GM12874 (cell line): ENCODE measurements at regions not wholly inside any gene's neighbourhood (a gene's known extent, or its start where the extent isn't known, plus 50 kb on each side); places are given as distances from the start of the nearest gene placed in this dataset.

Source experiments
- TF ChIP-seq, protein P1 (sequence below): IDR thresholded peaks from 2 replicates; pipeline ENCODE4 v1.5.1; 2011; ENCODE audit warnings: low read depth, mild to moderate bottlenecking, control low read depth, low read length, moderate library complexity; ENCODE audit not compliant: insufficient read depth

DNA sequence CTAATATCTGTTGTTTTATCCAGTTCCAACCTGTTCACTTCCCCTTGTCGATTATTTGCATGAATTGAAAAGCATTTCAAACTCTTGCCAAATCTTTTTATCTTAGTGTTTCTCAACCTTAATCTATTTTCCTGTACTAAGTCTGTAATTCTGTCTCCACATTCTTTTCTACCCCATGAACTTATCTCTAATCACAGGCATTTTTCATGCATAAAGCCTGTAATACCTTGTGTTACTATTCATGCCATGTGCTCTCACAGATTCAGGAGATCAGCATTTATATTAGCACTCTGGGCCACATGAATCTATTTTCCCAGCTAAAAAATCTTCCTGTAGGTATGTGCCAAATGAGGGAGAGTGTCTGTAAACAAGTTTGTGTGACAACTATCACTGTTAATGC lies 1360.9 kb downstream of the STIM2 start:
- TF ChIP-seq, protein P1, sequence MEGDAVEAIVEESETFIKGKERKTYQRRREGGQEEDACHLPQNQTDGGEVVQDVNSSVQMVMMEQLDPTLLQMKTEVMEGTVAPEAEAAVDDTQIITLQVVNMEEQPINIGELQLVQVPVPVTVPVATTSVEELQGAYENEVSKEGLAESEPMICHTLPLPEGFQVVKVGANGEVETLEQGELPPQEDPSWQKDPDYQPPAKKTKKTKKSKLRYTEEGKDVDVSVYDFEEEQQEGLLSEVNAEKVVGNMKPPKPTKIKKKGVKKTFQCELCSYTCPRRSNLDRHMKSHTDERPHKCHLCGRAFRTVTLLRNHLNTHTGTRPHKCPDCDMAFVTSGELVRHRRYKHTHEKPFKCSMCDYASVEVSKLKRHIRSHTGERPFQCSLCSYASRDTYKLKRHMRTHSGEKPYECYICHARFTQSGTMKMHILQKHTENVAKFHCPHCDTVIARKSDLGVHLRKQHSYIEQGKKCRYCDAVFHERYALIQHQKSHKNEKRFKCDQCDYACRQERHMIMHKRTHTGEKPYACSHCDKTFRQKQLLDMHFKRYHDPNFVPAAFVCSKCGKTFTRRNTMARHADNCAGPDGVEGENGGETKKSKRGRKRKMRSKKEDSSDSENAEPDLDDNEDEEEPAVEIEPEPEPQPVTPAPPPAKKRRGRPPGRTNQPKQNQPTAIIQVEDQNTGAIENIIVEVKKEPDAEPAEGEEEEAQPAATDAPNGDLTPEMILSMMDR = no peak

DNA sequence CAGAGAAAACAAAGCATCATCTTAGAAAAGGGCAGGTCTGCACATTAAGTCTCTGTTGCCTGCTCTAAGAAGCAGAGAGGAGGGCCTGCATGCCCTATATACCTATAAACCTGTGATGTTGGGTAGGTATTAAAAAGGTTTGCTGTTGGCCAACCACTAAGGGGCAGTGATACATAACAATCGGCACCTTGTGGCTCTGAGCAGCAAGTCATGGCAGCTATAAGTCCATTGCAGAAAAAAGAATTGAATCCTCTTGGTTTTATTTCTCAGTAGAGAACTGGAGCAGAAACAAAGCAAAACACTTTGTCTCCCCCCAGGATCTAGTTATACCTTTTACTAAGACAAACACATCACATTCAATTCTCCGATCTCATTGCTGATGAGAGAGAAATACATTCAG lies 1364.4 kb downstream of the STIM2 start:
- TF ChIP-seq, protein P1 = no peak

DNA sequence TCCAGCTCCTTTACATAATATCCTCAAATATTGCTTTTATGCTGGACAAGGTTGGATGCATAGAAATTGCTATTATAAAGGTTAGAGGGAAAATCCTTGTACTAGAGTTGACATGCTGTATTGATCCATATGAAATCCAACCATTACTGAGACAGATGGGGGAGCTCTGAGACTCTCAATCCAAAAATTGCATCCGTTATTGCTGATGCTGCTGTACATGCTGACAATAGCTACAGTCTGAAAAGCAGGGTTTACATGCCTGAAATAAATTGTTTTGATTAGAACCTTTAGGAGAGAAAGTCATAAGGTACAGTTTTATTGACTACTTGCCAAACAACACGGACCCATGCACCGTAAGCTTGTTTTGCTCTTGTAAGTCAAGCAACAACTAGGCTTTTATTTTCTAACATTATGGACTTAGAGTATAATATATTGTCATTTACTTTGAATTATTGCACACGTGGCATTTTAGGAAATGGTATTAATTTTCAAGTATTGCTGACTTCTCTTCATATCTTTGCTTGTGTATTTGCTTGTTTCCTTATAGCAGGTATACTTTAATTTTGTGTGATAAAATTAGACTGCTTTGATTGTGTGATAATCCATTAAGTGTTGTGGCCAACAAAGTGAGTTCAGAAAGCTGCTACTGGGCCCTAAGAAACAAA lies 1365.2 kb downstream of the STIM2 start:
- TF ChIP-seq, protein P1 = no peak

DNA sequence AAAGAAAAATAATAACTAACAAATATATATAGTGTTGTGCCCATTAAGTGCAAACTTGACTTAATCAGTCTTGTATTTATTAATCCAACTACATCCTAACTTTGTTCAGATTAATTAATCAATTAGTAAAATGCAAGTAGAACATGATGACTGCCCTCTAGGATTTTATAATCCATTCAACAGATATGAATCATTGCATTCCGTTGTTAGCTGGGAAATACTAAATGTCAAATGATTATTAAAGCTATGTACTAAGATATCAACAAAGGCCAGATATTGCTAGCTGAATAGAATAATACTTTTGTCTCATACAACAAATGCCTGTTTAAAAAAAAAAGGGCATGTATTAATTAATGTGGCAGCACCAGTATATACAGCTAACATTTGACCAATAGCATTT lies 1366.3 kb downstream of the STIM2 start:
- TF ChIP-seq, protein P1 = no peak

DNA sequence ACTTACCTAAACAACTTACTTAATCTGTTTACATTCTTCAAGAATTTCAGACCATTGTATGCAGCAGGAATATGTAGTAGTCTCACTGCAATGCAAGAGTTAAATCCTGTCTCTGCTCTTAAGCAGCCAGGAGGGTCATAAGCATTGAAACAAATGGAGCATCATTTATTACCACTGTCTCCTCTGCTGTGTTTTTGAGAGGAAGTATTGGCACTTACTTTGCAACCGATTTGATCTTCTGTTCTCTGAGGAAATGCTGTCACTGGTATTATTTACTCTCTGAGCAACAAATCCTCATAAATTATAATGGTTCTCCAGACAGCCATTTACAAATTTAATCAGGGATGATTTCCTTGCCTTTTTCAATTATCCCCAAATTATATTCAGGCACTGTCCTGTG lies 1367.1 kb downstream of the STIM2 start:
- TF ChIP-seq, protein P1 = no peak

DNA sequence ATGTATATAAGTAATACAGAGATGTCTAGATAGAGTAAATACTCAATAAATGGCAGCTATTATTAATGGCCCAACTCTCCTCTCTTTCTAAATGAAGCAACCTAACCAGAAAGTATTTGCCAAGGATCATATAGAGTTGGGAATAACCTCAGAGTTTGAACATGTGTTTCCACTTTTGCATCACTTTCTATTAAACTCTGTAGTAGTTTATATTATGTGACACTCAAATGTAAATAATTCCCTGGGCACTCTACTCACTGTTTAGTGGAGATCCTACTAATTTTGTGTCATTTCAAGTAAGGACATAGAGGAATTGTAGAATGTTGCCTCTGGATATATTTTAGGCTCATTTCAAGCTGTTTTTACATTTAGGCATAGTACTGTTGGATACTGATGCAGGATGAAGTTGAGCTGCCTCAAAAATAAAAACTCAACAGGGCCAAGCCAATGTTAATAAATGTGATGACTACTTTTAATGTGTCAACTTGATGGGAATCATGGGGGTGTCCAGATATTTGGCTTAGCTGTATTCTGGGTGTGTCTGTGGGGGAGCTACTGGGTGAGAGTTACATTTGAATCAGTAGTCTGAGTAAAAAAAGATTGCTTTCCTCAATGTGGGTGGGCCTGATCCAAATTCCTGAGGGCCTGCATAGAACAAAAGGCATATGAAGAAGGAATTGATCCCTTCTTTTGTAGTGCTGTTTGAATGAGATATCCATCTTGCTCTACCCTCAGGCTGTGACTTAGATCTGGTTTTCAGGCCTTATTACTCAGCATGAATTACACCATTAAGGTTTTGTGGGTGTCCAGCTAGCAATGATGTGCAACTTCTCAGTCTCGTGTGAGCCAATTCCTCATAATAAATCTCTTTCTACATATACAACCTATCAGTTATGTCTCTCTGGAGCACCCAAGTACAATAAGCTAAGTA lies 1368.2 kb downstream of the STIM2 start:
- TF ChIP-seq, protein P1 = no peak

DNA sequence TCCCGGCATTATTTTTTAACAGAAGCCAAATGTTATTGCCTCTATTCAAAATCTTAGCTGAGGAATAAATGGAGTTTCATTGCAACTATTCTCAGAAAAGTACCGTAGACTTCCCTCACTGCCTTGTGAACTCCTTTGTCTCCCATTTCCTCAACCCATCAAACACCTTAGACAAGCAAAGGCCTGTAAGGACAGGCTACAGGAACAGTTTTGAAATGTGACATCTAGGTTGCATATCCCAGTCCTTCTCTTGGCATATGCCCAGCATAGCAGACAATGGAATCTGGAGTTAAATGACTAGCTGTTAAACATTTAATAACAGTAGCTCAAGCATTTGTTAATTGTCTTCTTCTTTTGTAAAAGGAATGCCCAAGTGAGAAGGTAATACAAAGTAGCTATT lies 1371.7 kb downstream of the STIM2 start:
- TF ChIP-seq, protein P1 = no peak
